H1 (cell line): ENCODE measurements at regions not wholly inside any gene's neighbourhood (a gene's known extent, or its start where the extent isn't known, plus 50 kb on each side); places are given as distances from the start of the nearest gene placed in this dataset.

Source experiments
- GTF2F1 ChIP-seq: IDR thresholded peaks from 2 replicates; pipeline ENCODE4 v1.6.1; 2012; ENCODE audit warnings: low read depth, low read length, improper control_type of control experiment, borderline replicate concordance
- RAD21 ChIP-seq, 2 experiments: IDR thresholded peaks in 1 of 2; conservative IDR thresholded peaks in 1 of 2; 2 replicates each; pipeline ENCODE4 v1.6.1; 2011; ENCODE audit warnings: low read depth in 2 of 2, low read length in 2 of 2, improper control_type of control experiment in 1 of 2, inconsistent platforms in 1 of 2, mild to moderate bottlenecking in 1 of 2, moderate library complexity in 1 of 2

DNA sequence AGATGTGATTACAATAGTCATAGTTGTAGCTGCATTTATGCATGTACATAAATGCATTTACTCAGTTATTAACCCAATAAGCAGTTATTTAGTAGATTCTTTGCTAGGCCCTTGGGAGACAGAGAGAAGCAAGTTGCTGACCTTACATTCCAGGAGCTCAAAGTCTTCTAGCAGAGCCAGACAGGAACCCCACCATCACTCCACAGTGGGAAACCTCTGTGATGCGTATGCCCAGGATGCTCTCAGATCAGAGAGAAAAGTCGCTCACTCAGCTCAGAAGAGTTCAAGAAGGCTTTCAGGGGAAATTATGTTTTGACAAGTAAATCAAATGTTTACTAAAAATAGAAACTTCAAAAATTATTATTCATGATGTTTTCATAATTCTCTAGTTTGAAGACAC is 146.3 kb upstream of the EXOC2 start (continued):
- TF ChIP-seq GTF2F1: no peak
- TF ChIP-seq RAD21 (IDR thresholded peaks at IDR 0.05 in 1 of 2, conservative IDR thresholded peaks at IDR 0.05 in 1 of 2; ENCODE audit: low read depth in 2 of 2, low read length in 2 of 2): no peak
